ENCODE measurements at regions not wholly inside any gene's neighbourhood (a gene's known extent, or its start where the extent isn't known, plus 50 kb on each side); places are given as distances from the start of the nearest gene placed in this dataset.
"Not testable (repeated sequence)": the region's sequence is repeated elsewhere in the genome, so short reads cannot be mapped to it uniquely, and the experiment has no call there.

- no peak for DNase-seq
Observed at GRCh38 chr18:60894254-60894945, 438.8 kb upstream of the CDH20 start.

GRCh38 chr18:60895181-60895580 lies 438.0 kb upstream of the CDH20 start:
- no peak for DNase-seq

GRCh38 chr18:60898111-60898510 lies 435.1 kb upstream of the CDH20 start:
- no peak for DNase-seq

- no peak for DNase-seq
Observed at GRCh38 chr18:60905699-60906098, 427.5 kb upstream of the CDH20 start.

GRCh38 chr18:60910534-60910933 lies 422.7 kb upstream of the CDH20 start:
- no peak for DNase-seq

- DNase-seq: no peak
Observed at GRCh38 chr18:60911504-60911903, 421.7 kb upstream of the CDH20 start.

GRCh38 chr18:60915160-60915559 lies 418.1 kb upstream of the CDH20 start:
- no peak for DNase-seq

GRCh38 chr18:60918862-60919261 lies 414.4 kb upstream of the CDH20 start:
- not testable (repeated sequence) for DNase-seq

GRCh38 chr18:60925892-60926291 lies 407.3 kb upstream of the CDH20 start:
- no peak for DNase-seq

GRCh38 chr18:60929966-60930365 lies 403.3 kb upstream of the CDH20 start:
- DNase-seq: no peak

- DNase-seq: no peak
Observed at GRCh38 chr18:60935041-60935910, 398.0 kb upstream of the CDH20 start.

GRCh38 chr18:60936101-60936500 lies 397.1 kb upstream of the CDH20 start:
- DNase-seq: no peak

- DNase-seq: no peak
Observed at GRCh38 chr18:60943297-60943696, 389.9 kb upstream of the CDH20 start.

GRCh38 chr18:60950634-60951033 lies 382.6 kb upstream of the CDH20 start:
- no peak for DNase-seq

- DNase-seq: no peak
Observed at GRCh38 chr18:60951091-60951490, 382.1 kb upstream of the CDH20 start.

- DNase-seq: no peak
Observed at GRCh38 chr18:60962625-60963024, 370.6 kb upstream of the CDH20 start.

GRCh38 chr18:60965856-60966255 lies 367.4 kb upstream of the CDH20 start:
- DNase-seq: no peak

GRCh38 chr18:60966876-60967275 lies 366.4 kb upstream of the CDH20 start:
- no peak for DNase-seq

GRCh38 chr18:60975420-60975819 lies 357.8 kb upstream of the CDH20 start:
- no peak for DNase-seq

- DNase-seq: no peak
Observed at GRCh38 chr18:60976976-60977375, 356.3 kb upstream of the CDH20 start.

- DNase-seq: no peak
Observed at GRCh38 chr18:60978338-60978737, 354.9 kb upstream of the CDH20 start.

- no peak for DNase-seq
Observed at GRCh38 chr18:60980422-60981005, 352.7 kb upstream of the CDH20 start.

- DNase-seq: no peak
Observed at GRCh38 chr18:60981682-60982328, 351.4 kb upstream of the CDH20 start.

GRCh38 chr18:60982329-60982695 lies 350.9 kb upstream of the CDH20 start:
- DNase-seq: no peak
